ENCODE measurements at regions not wholly inside any gene's neighbourhood (a gene's known extent, or its start where the extent isn't known, plus 50 kb on each side); places are given as distances from the start of the nearest gene placed in this dataset.

DNA sequence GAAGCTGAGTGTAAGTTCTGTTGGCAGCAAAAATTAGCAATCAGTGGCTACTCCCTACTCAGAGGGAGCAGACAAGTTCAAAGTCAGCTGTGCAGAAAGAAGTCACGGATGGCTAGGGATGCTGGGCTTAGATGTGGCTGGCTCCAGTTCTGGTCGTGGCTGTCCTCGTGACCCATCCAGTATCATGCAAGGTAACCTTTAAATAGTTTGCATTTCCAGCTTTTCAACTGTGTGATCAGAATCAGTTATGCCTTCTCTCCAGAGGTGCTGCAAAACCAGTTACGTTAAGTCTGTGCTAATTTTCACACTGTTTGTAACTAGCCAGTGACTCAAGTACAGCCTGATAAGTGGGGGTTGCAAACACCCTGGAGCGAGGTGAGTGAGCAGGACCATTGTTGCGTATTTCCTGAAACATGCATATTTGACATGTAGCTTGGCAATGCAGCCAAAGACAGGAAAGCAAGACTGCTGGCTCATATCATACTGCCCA is 302.4 kb downstream of the ATPSCKMT start:
- ChIA-PET POLR2A (no interaction called here), RAD21 (ENCODE audit: low non-redundant PET in 1 of 2, low total read pairs in 2 of 2, uncharacterized antibody in 2 of 2, unreplicated experiment in 2 of 2) (no interaction called here), CTCF (no interaction called here)
- DNase-seq (ENCODE audit: low read depth, low spot score) (no peak), ATAC-seq (no peak)
- H3K36me3 ChIP-seq (ENCODE audit: control insufficient read depth in 1 of 2, insufficient read depth in 2 of 2, low read length in 2 of 2), result no peaks in the 10 kb centered on the region
- H2AFZ ChIP-seq (ENCODE audit: low read depth, low read length, poor library complexity, severe bottlenecking), result no peak overlapping the region
- no peaks in the 10 kb centered on the region for H3K4me1 ChIP-seq (ENCODE audit: control insufficient read depth in 1 of 2, insufficient read depth in 2 of 2, low read length in 2 of 2)
- H3K9me2 ChIP-seq (ENCODE audit: insufficient read depth), result no peaks in the 10 kb centered on the region
- H3K79me2 ChIP-seq (ENCODE audit: insufficient read depth, low read length), result no peaks in the 10 kb centered on the region
- H3K4me3 ChIP-seq (replicated peaks in 1 of 2; ENCODE audit: low read depth in 1 of 2, low read length in 2 of 2), result no peak overlapping the region
- intact Hi-C loops (cut with micrococcal nuclease), result no loop called here
- H3K9ac ChIP-seq (ENCODE audit: low read length), result no peak overlapping the region
- no peaks in the 10 kb centered on the region for H3K9me3 ChIP-seq (ENCODE audit: control insufficient read depth in 1 of 2, insufficient read depth in 1 of 2, low read depth in 1 of 2, low read length in 2 of 2)
- H3K27ac ChIP-seq (ENCODE audit: low read depth, low read length), result no peak overlapping the region
- peaks cover 5% of the 10 kb centered on the region; the same call in 1 of the 2 replicates for H3K27me3 ChIP-seq (ENCODE audit: insufficient read depth, low read length)
- no peaks in the 10 kb centered on the region for H4K20me1 ChIP-seq (ENCODE audit: insufficient read depth)
- H3K4me2 ChIP-seq (ENCODE audit: low read length), result no peak overlapping the region
- no TSS peak for BruUV-seq (replicated peaks)
- no peak for TF ChIP-seq SIN3A (IDR thresholded peaks at IDR 0.05; ENCODE audit: low read depth)
- no peak for TF ChIP-seq EZH2 (IDR thresholded peaks at IDR 0.05)
- TF ChIP-seq CBX3 (IDR thresholded peaks at IDR 0.05; ENCODE audit: low read depth), result no peak

DNA sequence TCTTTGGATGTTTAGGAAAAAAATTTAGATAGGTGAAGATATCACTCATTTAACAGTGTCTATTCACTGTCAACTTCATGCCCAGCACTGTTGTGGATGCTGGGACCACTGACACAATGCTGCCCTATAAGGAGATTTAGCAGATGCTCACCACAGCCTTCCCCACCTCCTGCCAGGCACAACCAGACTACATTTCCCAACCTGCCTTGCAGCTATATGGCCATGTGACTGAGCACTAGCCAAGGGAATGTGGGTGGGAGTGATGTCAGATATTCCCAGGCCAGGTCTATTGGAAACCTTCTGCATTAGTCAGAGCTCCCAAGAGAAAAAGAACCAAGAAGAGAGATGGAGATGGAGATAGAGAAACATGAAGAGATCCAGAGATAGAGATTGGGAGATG is 302.6 kb upstream of the TAS2R1 start:
- CTCF ChIA-PET, result no interaction called here
- Histone ChIP-seq H3K9ac (ENCODE audit: low read length) (no peak overlapping the region), H4K20me1 (ENCODE audit: insufficient read depth) (no peaks in the 10 kb centered on the region), H3K9me3 (ENCODE audit: control insufficient read depth in 1 of 2, insufficient read depth in 1 of 2, low read depth in 1 of 2, low read length in 2 of 2) (no peaks in the 10 kb centered on the region), H3K4me3 (replicated peaks in 1 of 2; ENCODE audit: low read depth in 1 of 2, low read length in 2 of 2) (no peak overlapping the region), H3K4me2 (ENCODE audit: low read length) (no peak overlapping the region), H3K27ac (ENCODE audit: low read depth, low read length) (no peak overlapping the region), H3K36me3 (ENCODE audit: control insufficient read depth in 1 of 2, insufficient read depth in 2 of 2, low read length in 2 of 2) (no peaks in the 10 kb centered on the region), H3K79me2 (ENCODE audit: insufficient read depth, low read length) (no peaks in the 10 kb centered on the region), H3K27me3 (ENCODE audit: insufficient read depth, low read length) (no peaks in the 10 kb centered on the region), H2AFZ (ENCODE audit: low read depth, low read length, poor library complexity, severe bottlenecking) (no peak overlapping the region), H3K9me2 (ENCODE audit: insufficient read depth) (no peaks in the 10 kb centered on the region), H3K4me1 (ENCODE audit: control insufficient read depth in 1 of 2, insufficient read depth in 2 of 2, low read length in 2 of 2) (no peaks in the 10 kb centered on the region)
- intact Hi-C loops (cut with micrococcal nuclease), result no loop called here
- POLR2A ChIA-PET, result no interaction called here
- RAD21 ChIA-PET (ENCODE audit: low non-redundant PET in 1 of 2, low total read pairs in 2 of 2, uncharacterized antibody in 2 of 2, unreplicated experiment in 2 of 2), result no interaction called here
- peak; percentile 1 for DNase-seq (ENCODE audit: low read depth, low spot score)
- no TSS peak for BruUV-seq (replicated peaks)
- TF ChIP-seq CEBPB (IDR thresholded peaks at IDR 0.05; ENCODE audit: low read depth), result no peak
- TF ChIP-seq ZNF274 (IDR thresholded peaks at IDR 0.05; ENCODE audit: low read depth, low read length), result no peak
- TF ChIP-seq TCF7L2 (IDR thresholded peaks at IDR 0.05; ENCODE audit: borderline replicate concordance, extremely low read depth, insufficient read depth, insufficient read length), result no peak
- TF ChIP-seq, protein P1, sequence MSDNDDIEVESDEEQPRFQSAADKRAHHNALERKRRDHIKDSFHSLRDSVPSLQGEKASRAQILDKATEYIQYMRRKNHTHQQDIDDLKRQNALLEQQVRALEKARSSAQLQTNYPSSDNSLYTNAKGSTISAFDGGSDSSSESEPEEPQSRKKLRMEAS (IDR thresholded peaks at IDR 0.05), result no peak
- no peak for TF ChIP-seq ELF1 (IDR thresholded peaks at IDR 0.05; ENCODE audit: borderline replicate concordance, low read depth)
- no peak for TF ChIP-seq YY1 (IDR thresholded peaks at IDR 0.05; ENCODE audit: extremely low read depth, insufficient replicate concordance, low read depth, low read length)
- no peak for TF ChIP-seq POLR2AphosphoS5 (IDR thresholded peaks at IDR 0.05; ENCODE audit: low read depth, low read length)
- TF ChIP-seq, protein P2, sequence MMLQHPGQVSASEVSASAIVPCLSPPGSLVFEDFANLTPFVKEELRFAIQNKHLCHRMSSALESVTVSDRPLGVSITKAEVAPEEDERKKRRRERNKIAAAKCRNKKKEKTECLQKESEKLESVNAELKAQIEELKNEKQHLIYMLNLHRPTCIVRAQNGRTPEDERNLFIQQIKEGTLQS (IDR thresholded peaks at IDR 0.05), result no peak
- no peak for TF ChIP-seq FOSL1 (IDR thresholded peaks at IDR 0.05; ENCODE audit: low read depth)
- no peak for TF ChIP-seq POLR2A (IDR thresholded peaks at IDR 0.05; ENCODE audit: borderline replicate concordance, extremely low read depth, insufficient read depth, insufficient read length)
- TF ChIP-seq EZH2 (IDR thresholded peaks at IDR 0.05), result no peak
- TF ChIP-seq, protein P3, sequence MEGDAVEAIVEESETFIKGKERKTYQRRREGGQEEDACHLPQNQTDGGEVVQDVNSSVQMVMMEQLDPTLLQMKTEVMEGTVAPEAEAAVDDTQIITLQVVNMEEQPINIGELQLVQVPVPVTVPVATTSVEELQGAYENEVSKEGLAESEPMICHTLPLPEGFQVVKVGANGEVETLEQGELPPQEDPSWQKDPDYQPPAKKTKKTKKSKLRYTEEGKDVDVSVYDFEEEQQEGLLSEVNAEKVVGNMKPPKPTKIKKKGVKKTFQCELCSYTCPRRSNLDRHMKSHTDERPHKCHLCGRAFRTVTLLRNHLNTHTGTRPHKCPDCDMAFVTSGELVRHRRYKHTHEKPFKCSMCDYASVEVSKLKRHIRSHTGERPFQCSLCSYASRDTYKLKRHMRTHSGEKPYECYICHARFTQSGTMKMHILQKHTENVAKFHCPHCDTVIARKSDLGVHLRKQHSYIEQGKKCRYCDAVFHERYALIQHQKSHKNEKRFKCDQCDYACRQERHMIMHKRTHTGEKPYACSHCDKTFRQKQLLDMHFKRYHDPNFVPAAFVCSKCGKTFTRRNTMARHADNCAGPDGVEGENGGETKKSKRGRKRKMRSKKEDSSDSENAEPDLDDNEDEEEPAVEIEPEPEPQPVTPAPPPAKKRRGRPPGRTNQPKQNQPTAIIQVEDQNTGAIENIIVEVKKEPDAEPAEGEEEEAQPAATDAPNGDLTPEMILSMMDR (IDR thresholded peaks at IDR 0.05 in 2 of 3, conservative IDR thresholded peaks at IDR 0.05 in 1 of 3; ENCODE audit: borderline replicate concordance in 1 of 3, insufficient read depth in 1 of 3, low read depth in 2 of 3, low read length in 2 of 3), result no peak
- no peak for TF ChIP-seq EGR1 (IDR thresholded peaks at IDR 0.05; ENCODE audit: low read depth)
- no peak for TF ChIP-seq RAD21 (IDR thresholded peaks at IDR 0.05; ENCODE audit: low read depth)
- no peak for TF ChIP-seq SIN3A (IDR thresholded peaks at IDR 0.05; ENCODE audit: low read depth)
- TF ChIP-seq ZFX (IDR thresholded peaks at IDR 0.05), result no peak
- ATAC-seq, result peak; percentile 32; the same call in 1 of the 2 replicates
